ENCODE measurements at regions not wholly inside any gene's neighbourhood (a gene's known extent, or its start where the extent isn't known, plus 50 kb on each side); places are given as distances from the start of the nearest gene placed in this dataset.

- H3K4me3 ChIP-seq (ENCODE audit: low read length): no peak overlapping the region
- no peaks in the 10 kb centered on the region for H3K4me1 ChIP-seq (ENCODE audit: control insufficient read depth, insufficient read depth, low read length)
- H3K27ac ChIP-seq (ENCODE audit: low read length): no peak overlapping the region
- no peaks in the 10 kb centered on the region for H3K27me3 ChIP-seq (ENCODE audit: control insufficient read depth, insufficient read depth, low read length)
- no peaks in the 10 kb centered on the region for H3K9me3 ChIP-seq (replicated peaks; ENCODE audit: control insufficient read depth, low read depth, low read length)
- no CpG with 5 or more reads among the region's 1 CpG for WGBS (ENCODE audit: insufficient coverage)
- DNase-seq: no peak
- no peaks in the 10 kb centered on the region for H3K36me3 ChIP-seq (ENCODE audit: control insufficient read depth, insufficient read depth, low read length)
Measured at GRCh38 chr13:67377919-67378318, 147.8 kb upstream of the PCDH9 start.

- H3K36me3 ChIP-seq (ENCODE audit: control insufficient read depth, insufficient read depth, low read length): no peaks in the 10 kb centered on the region
- H3K9me3 ChIP-seq (replicated peaks; ENCODE audit: control insufficient read depth, low read depth, low read length): no peaks in the 10 kb centered on the region
- no CpG with 5 or more reads among the region's 1 CpG for WGBS (ENCODE audit: insufficient coverage)
- DNase-seq: no peak
- no peaks in the 10 kb centered on the region for H3K4me1 ChIP-seq (ENCODE audit: control insufficient read depth, insufficient read depth, low read length)
- H3K4me3 ChIP-seq (ENCODE audit: low read length): no peak overlapping the region
- H3K27ac ChIP-seq (ENCODE audit: low read length): no peak overlapping the region
- H3K27me3 ChIP-seq (ENCODE audit: control insufficient read depth, insufficient read depth, low read length): no peaks in the 10 kb centered on the region
Measured at GRCh38 chr13:67374391-67374790, 144.3 kb upstream of the PCDH9 start.

- Histone ChIP-seq H3K27ac (ENCODE audit: low read length) (no peak overlapping the region), H3K27me3 (ENCODE audit: control insufficient read depth, insufficient read depth, low read length) (no peaks in the 10 kb centered on the region), H3K4me1 (ENCODE audit: control insufficient read depth, insufficient read depth, low read length) (no peaks in the 10 kb centered on the region), H3K4me3 (ENCODE audit: low read length) (no peak overlapping the region), H3K36me3 (ENCODE audit: control insufficient read depth, insufficient read depth, low read length) (no peaks in the 10 kb centered on the region), H3K9me3 (replicated peaks; ENCODE audit: control insufficient read depth, low read depth, low read length) (no peaks in the 10 kb centered on the region)
- no peak for DNase-seq
- WGBS (ENCODE audit: insufficient coverage): no CpG with 5 or more reads among the region's 1 CpG
Measured at GRCh38 chr13:67372868-67373464, 142.8 kb upstream of the PCDH9 start.

- no CpG with 5 or more reads among the region's 6 CpGs for WGBS (ENCODE audit: insufficient coverage)
- no peaks in the 10 kb centered on the region for H3K27me3 ChIP-seq (ENCODE audit: control insufficient read depth, insufficient read depth, low read length)
- no peak overlapping the region for H3K27ac ChIP-seq (ENCODE audit: low read length)
- H3K4me1 ChIP-seq (ENCODE audit: control insufficient read depth, insufficient read depth, low read length): no peaks in the 10 kb centered on the region
- DNase-seq: peak; percentile 33
- no peaks in the 10 kb centered on the region for H3K36me3 ChIP-seq (ENCODE audit: control insufficient read depth, insufficient read depth, low read length)
- no peak overlapping the region for H3K4me3 ChIP-seq (ENCODE audit: low read length)
- no peaks in the 10 kb centered on the region for H3K9me3 ChIP-seq (replicated peaks; ENCODE audit: control insufficient read depth, low read depth, low read length)
Measured at GRCh38 chr13:67369895-67370660, 139.9 kb upstream of the PCDH9 start.

- H3K36me3 ChIP-seq (ENCODE audit: control insufficient read depth, insufficient read depth, low read length): no peaks in the 10 kb centered on the region
Measured at GRCh38 chr13:67367399-67367798, 137.3 kb upstream of the PCDH9 start.

GRCh38 chr13:67366533-67366932, 136.4 kb upstream of the PCDH9 start:
- Histone ChIP-seq H3K36me3 (ENCODE audit: control insufficient read depth, insufficient read depth, low read length) (no peaks in the 10 kb centered on the region), H3K4me3 (ENCODE audit: low read length) (no peak overlapping the region), H3K4me1 (ENCODE audit: control insufficient read depth, insufficient read depth, low read length) (no peaks in the 10 kb centered on the region), H3K27me3 (ENCODE audit: control insufficient read depth, insufficient read depth, low read length) (no peaks in the 10 kb centered on the region), H3K9me3 (replicated peaks; ENCODE audit: control insufficient read depth, low read depth, low read length) (no peaks in the 10 kb centered on the region), H3K27ac (ENCODE audit: low read length) (no peak overlapping the region)
- DNase-seq: peak; percentile 6

More at GRCh38 chr13:67367399-67367798, 137.3 kb upstream of the PCDH9 start:
- H3K9me3 ChIP-seq (replicated peaks; ENCODE audit: control insufficient read depth, low read depth, low read length): no peaks in the 10 kb centered on the region
- no peaks in the 10 kb centered on the region for H3K27me3 ChIP-seq (ENCODE audit: control insufficient read depth, insufficient read depth, low read length)
- no CpG with 5 or more reads among the region's 1 CpG for WGBS (ENCODE audit: insufficient coverage)
- H3K27ac ChIP-seq (ENCODE audit: low read length): no peak overlapping the region
- no peak overlapping the region for H3K4me3 ChIP-seq (ENCODE audit: low read length)
- no peaks in the 10 kb centered on the region for H3K4me1 ChIP-seq (ENCODE audit: control insufficient read depth, insufficient read depth, low read length)
- no peak for DNase-seq

GRCh38 chr13:67355812-67356476, 125.8 kb upstream of the PCDH9 start:
- H3K36me3 ChIP-seq (ENCODE audit: control insufficient read depth, insufficient read depth, low read length): no peaks in the 10 kb centered on the region
- H3K9me3 ChIP-seq (replicated peaks; ENCODE audit: control insufficient read depth, low read depth, low read length): no peaks in the 10 kb centered on the region
- WGBS (ENCODE audit: insufficient coverage): 48% methylated on average over 4 of the region's 6 CpGs
- DNase-seq: no peak
- H3K4me1 ChIP-seq (ENCODE audit: control insufficient read depth, insufficient read depth, low read length): no peaks in the 10 kb centered on the region
- no peaks in the 10 kb centered on the region for H3K27me3 ChIP-seq (ENCODE audit: control insufficient read depth, insufficient read depth, low read length)
- no peak overlapping the region for H3K27ac ChIP-seq (ENCODE audit: low read length)
- H3K4me3 ChIP-seq (ENCODE audit: low read length): no peak overlapping the region

- H3K4me1 ChIP-seq (ENCODE audit: control insufficient read depth, insufficient read depth, low read length): no peaks in the 10 kb centered on the region
- H3K9me3 ChIP-seq (replicated peaks; ENCODE audit: control insufficient read depth, low read depth, low read length): no peaks in the 10 kb centered on the region
- H3K27ac ChIP-seq (ENCODE audit: low read length): no peak overlapping the region
- DNase-seq: peak; percentile 11
- WGBS (ENCODE audit: insufficient coverage): no CpG with 5 or more reads among the region's 2 CpGs
- H3K27me3 ChIP-seq (ENCODE audit: control insufficient read depth, insufficient read depth, low read length): no peaks in the 10 kb centered on the region
- no peak overlapping the region for H3K4me3 ChIP-seq (ENCODE audit: low read length)
- H3K36me3 ChIP-seq (ENCODE audit: control insufficient read depth, insufficient read depth, low read length): no peaks in the 10 kb centered on the region
Measured at GRCh38 chr13:67353941-67354340, 123.8 kb upstream of the PCDH9 start.

GRCh38 chr13:67353031-67353430, 122.9 kb upstream of the PCDH9 start:
- Histone ChIP-seq H3K4me1 (ENCODE audit: control insufficient read depth, insufficient read depth, low read length) (no peaks in the 10 kb centered on the region), H3K4me3 (ENCODE audit: low read length) (no peak overlapping the region), H3K36me3 (ENCODE audit: control insufficient read depth, insufficient read depth, low read length) (no peaks in the 10 kb centered on the region), H3K27me3 (ENCODE audit: control insufficient read depth, insufficient read depth, low read length) (no peaks in the 10 kb centered on the region), H3K9me3 (replicated peaks; ENCODE audit: control insufficient read depth, low read depth, low read length) (no peaks in the 10 kb centered on the region), H3K27ac (ENCODE audit: low read length) (no peak overlapping the region)
- DNase-seq: no peak
- WGBS (ENCODE audit: insufficient coverage): no CpG with 5 or more reads among the region's 1 CpG

GRCh38 chr13:67351909-67352308, 121.8 kb upstream of the PCDH9 start:
- Histone ChIP-seq H3K27ac (ENCODE audit: low read length) (no peak overlapping the region), H3K9me3 (replicated peaks; ENCODE audit: control insufficient read depth, low read depth, low read length) (no peaks in the 10 kb centered on the region), H3K27me3 (ENCODE audit: control insufficient read depth, insufficient read depth, low read length) (no peaks in the 10 kb centered on the region), H3K36me3 (ENCODE audit: control insufficient read depth, insufficient read depth, low read length) (no peaks in the 10 kb centered on the region), H3K4me3 (ENCODE audit: low read length) (no peak overlapping the region), H3K4me1 (ENCODE audit: control insufficient read depth, insufficient read depth, low read length) (no peaks in the 10 kb centered on the region)
- WGBS (ENCODE audit: insufficient coverage): no CpG with 5 or more reads among the region's 1 CpG
- no peak for DNase-seq

All from muscle of leg (tissue), 3 donors.